ENCODE measurements at regions not wholly inside any gene's neighbourhood (a gene's known extent, or its start where the extent isn't known, plus 50 kb on each side); places are given as distances from the start of the nearest gene placed in this dataset.

GRCh38 chr3:74542441-74542840 is 72.0 kb downstream of the CNTN3 start:
- Histone ChIP-seq H3K36me3 (ENCODE audit: control insufficient read depth, insufficient read depth, low read length) (no peaks in the 10 kb centered on the region), H3K27me3 (ENCODE audit: control insufficient read depth, insufficient read depth, low read length) (no peaks in the 10 kb centered on the region), H3K4me3 (ENCODE audit: low read depth, low read length) (no peak overlapping the region)
- TF ChIP-seq, protein P1, sequence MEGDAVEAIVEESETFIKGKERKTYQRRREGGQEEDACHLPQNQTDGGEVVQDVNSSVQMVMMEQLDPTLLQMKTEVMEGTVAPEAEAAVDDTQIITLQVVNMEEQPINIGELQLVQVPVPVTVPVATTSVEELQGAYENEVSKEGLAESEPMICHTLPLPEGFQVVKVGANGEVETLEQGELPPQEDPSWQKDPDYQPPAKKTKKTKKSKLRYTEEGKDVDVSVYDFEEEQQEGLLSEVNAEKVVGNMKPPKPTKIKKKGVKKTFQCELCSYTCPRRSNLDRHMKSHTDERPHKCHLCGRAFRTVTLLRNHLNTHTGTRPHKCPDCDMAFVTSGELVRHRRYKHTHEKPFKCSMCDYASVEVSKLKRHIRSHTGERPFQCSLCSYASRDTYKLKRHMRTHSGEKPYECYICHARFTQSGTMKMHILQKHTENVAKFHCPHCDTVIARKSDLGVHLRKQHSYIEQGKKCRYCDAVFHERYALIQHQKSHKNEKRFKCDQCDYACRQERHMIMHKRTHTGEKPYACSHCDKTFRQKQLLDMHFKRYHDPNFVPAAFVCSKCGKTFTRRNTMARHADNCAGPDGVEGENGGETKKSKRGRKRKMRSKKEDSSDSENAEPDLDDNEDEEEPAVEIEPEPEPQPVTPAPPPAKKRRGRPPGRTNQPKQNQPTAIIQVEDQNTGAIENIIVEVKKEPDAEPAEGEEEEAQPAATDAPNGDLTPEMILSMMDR (IDR thresholded peaks at IDR 0.05; ENCODE audit: insufficient read depth, low read length, poor library complexity, severe bottlenecking), result no peak
- DNase-seq (ENCODE audit: low read depth), result no peak

DNA sequence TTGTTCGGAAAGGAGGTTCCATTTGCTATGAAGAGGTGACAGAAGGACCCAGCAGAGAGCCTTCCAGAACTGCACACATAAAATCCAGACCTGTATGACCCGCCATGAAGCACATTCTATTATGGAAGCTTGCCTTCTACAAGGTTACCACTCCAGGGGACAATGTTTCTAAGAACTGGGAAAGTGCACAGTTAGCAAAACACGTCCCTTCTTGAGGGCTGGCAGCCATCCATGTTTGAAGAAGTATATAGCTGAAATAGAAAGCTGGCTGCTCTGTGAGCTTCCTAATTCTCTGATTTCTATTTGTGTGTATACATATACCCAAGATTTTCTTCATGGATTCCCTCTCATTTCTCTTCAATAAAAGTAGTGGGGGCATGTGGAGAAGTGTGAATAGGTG is 74.6 kb downstream of the CNTN3 start:
- Histone ChIP-seq H3K36me3 (ENCODE audit: control insufficient read depth, insufficient read depth, low read length) (no peaks in the 10 kb centered on the region), H3K27me3 (ENCODE audit: control insufficient read depth, insufficient read depth, low read length) (no peaks in the 10 kb centered on the region), H3K4me3 (ENCODE audit: low read depth, low read length) (no peak overlapping the region)
- DNase-seq (ENCODE audit: low read depth), result no peak
- TF ChIP-seq, protein P1 (IDR thresholded peaks at IDR 0.05; ENCODE audit: insufficient read depth, low read length, poor library complexity, severe bottlenecking), result no peak

GRCh38 chr3:74538669-74539068 is 75.8 kb downstream of the CNTN3 start:
- no peaks in the 10 kb centered on the region for H3K36me3 ChIP-seq (ENCODE audit: control insufficient read depth, insufficient read depth, low read length)
- TF ChIP-seq, protein P1 (IDR thresholded peaks at IDR 0.05; ENCODE audit: insufficient read depth, low read length, poor library complexity, severe bottlenecking), result no peak
- H3K4me3 ChIP-seq (ENCODE audit: low read depth, low read length), result no peak overlapping the region
- DNase-seq (ENCODE audit: low read depth), result no peak
- no peaks in the 10 kb centered on the region for H3K27me3 ChIP-seq (ENCODE audit: control insufficient read depth, insufficient read depth, low read length)

- Histone ChIP-seq H3K4me3 (ENCODE audit: low read depth, low read length) (no peak overlapping the region), H3K36me3 (ENCODE audit: control insufficient read depth, insufficient read depth, low read length) (no peaks in the 10 kb centered on the region), H3K27me3 (ENCODE audit: control insufficient read depth, insufficient read depth, low read length) (no peaks in the 10 kb centered on the region)
- DNase-seq (ENCODE audit: low read depth), result no peak
- TF ChIP-seq, protein P1 (IDR thresholded peaks at IDR 0.05; ENCODE audit: insufficient read depth, low read length, poor library complexity, severe bottlenecking), result no peak
These were observed 76.6 kb downstream of the CNTN3 start for GRCh38 chr3:74537857-74538256.

DNA sequence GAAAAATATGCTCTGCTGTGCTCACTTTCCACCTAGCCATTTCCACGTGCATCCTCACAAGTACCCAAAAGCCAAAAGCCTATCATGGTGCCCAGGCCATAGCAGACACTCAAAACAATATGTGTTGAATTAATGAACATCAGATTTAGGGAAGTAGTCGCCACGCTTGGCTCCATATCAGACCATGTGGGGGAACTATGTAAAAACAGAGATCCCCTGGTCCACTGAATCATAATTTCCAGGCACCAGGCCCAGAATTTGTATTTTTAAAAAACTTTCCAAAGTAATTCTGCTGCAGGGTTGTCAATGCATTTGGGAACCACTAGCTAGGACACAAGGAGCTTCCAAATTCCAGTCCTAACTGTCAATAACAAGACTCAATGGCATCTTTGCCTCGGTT is 77.3 kb downstream of the CNTN3 start:
- H3K27me3 ChIP-seq (ENCODE audit: control insufficient read depth, insufficient read depth, low read length), result no peaks in the 10 kb centered on the region
- TF ChIP-seq, protein P1 (IDR thresholded peaks at IDR 0.05; ENCODE audit: insufficient read depth, low read length, poor library complexity, severe bottlenecking), result no peak
- H3K36me3 ChIP-seq (ENCODE audit: control insufficient read depth, insufficient read depth, low read length), result no peaks in the 10 kb centered on the region
- H3K4me3 ChIP-seq (ENCODE audit: low read depth, low read length), result no peak overlapping the region
- DNase-seq (ENCODE audit: low read depth), result no peak

GRCh38 chr3:74535281-74535680 is 79.2 kb downstream of the CNTN3 start:
- no peak for DNase-seq (ENCODE audit: low read depth)
- Histone ChIP-seq H3K4me3 (ENCODE audit: low read depth, low read length) (no peak overlapping the region), H3K36me3 (ENCODE audit: control insufficient read depth, insufficient read depth, low read length) (no peaks in the 10 kb centered on the region), H3K27me3 (ENCODE audit: control insufficient read depth, insufficient read depth, low read length) (no peaks in the 10 kb centered on the region)
- TF ChIP-seq, protein P1 (IDR thresholded peaks at IDR 0.05; ENCODE audit: insufficient read depth, low read length, poor library complexity, severe bottlenecking), result no peak

Data from kidney epithelial cell (primary cell).